IPS-NIHi7 (cell line): ENCODE measurements at regions not wholly inside any gene's neighbourhood (a gene's known extent, or its start where the extent isn't known, plus 50 kb on each side); places are given as distances from the start of the nearest gene placed in this dataset.

Experiments used
- DNase-seq: peaks from one replicate; pipeline ENCODE4 v3.0.0; 2012; ENCODE audit warnings: mixed read lengths; ENCODE audit errors: extremely low spot score

GRCh38 chr9:7241694-7242093, 483.9 kb downstream of the KDM4C start:
- no peak for DNase-seq

- DNase-seq = no peak
Observed at GRCh38 chr9:7240569-7241311, 483.0 kb downstream of the KDM4C start.

- DNase-seq = no peak
Observed at GRCh38 chr9:7239708-7240107, 481.9 kb downstream of the KDM4C start.

GRCh38 chr9:7238247-7238637, 480.5 kb downstream of the KDM4C start:
- DNase-seq = no peak

GRCh38 chr9:7237473-7238246, 479.9 kb downstream of the KDM4C start:
- DNase-seq = no peak

- no peak for DNase-seq
Observed at GRCh38 chr9:7236186-7236585, 478.4 kb downstream of the KDM4C start.

- peak; percentile 73 for DNase-seq
Observed at GRCh38 chr9:7234144-7234543, 476.4 kb downstream of the KDM4C start.

GRCh38 chr9:7229571-7229970, 471.8 kb downstream of the KDM4C start:
- no peak for DNase-seq

GRCh38 chr9:7228726-7229125, 471.0 kb downstream of the KDM4C start:
- no peak for DNase-seq

- DNase-seq = no peak
Observed at GRCh38 chr9:7227951-7228350, 470.2 kb downstream of the KDM4C start.

GRCh38 chr9:7226007-7226640, 468.4 kb downstream of the KDM4C start:
- DNase-seq = no peak
